ENCODE measurements at regions not wholly inside any gene's neighbourhood (a gene's known extent, or its start where the extent isn't known, plus 50 kb on each side); places are given as distances from the start of the nearest gene placed in this dataset.

- Histone ChIP-seq H3K9me2 (replicated peaks; ENCODE audit: control insufficient read depth, low read length) (no peaks in the 10 kb centered on the region), H3K27ac (ENCODE audit: low read depth, low read length) (no peak overlapping the region), H3K36me3 (ENCODE audit: control insufficient read depth, low read length) (no peaks in the 10 kb centered on the region), H3F3A (ENCODE audit: control insufficient read depth, insufficient read depth) (no peaks in the 10 kb centered on the region), H3K9me3 (ENCODE audit: control insufficient read depth, insufficient read depth, low read length) (no peaks in the 10 kb centered on the region), H3K79me2 (ENCODE audit: control insufficient read depth, low read length) (no peaks in the 10 kb centered on the region), H4K20me1 (ENCODE audit: control insufficient read depth, insufficient read depth, low read depth, low read length) (no peaks in the 10 kb centered on the region), H3K4me1 (ENCODE audit: control insufficient read depth, low read length) (no peaks in the 10 kb centered on the region), H3K4me2 (ENCODE audit: low read length) (no peak overlapping the region), H3K4me3 (ENCODE audit: low read length) (no peak overlapping the region), H3K27me3 (ENCODE audit: control insufficient read depth, low read length) (no peaks in the 10 kb centered on the region)
- no peak for TF ChIP-seq CTCF (IDR thresholded peaks at IDR 0.05; ENCODE audit: low read depth, low read length, poor library complexity, severe bottlenecking)
- no peak for TF ChIP-seq EZH2phosphoT487 (IDR thresholded peaks at IDR 0.05; ENCODE audit: borderline replicate concordance, low read length)
These were observed 219.2 kb upstream of the NFIA start for GRCh38 chr1:60863131-60863530.

GRCh38 chr1:60861961-60862567 lies 220.3 kb upstream of the NFIA start:
- H3F3A ChIP-seq (ENCODE audit: control insufficient read depth, insufficient read depth): no peaks in the 10 kb centered on the region
- no peaks in the 10 kb centered on the region for H3K36me3 ChIP-seq (ENCODE audit: control insufficient read depth, low read length)
- no peaks in the 10 kb centered on the region for H3K9me3 ChIP-seq (ENCODE audit: control insufficient read depth, insufficient read depth, low read length)
- H3K4me3 ChIP-seq (ENCODE audit: low read length): no peak overlapping the region
- no peaks in the 10 kb centered on the region for H3K9me2 ChIP-seq (replicated peaks; ENCODE audit: control insufficient read depth, low read length)
- no peaks in the 10 kb centered on the region for H3K27me3 ChIP-seq (ENCODE audit: control insufficient read depth, low read length)
- H3K4me1 ChIP-seq (ENCODE audit: control insufficient read depth, low read length): no peaks in the 10 kb centered on the region
- TF ChIP-seq EZH2phosphoT487 (IDR thresholded peaks at IDR 0.05; ENCODE audit: borderline replicate concordance, low read length) (no peak), CTCF (IDR thresholded peaks at IDR 0.05; ENCODE audit: low read depth, low read length, poor library complexity, severe bottlenecking) (no peak)
- H3K4me2 ChIP-seq (ENCODE audit: low read length): no peak overlapping the region
- H3K27ac ChIP-seq (ENCODE audit: low read depth, low read length): no peak overlapping the region
- H3K79me2 ChIP-seq (ENCODE audit: control insufficient read depth, low read length): no peaks in the 10 kb centered on the region
- H4K20me1 ChIP-seq (ENCODE audit: control insufficient read depth, insufficient read depth, low read depth, low read length): no peaks in the 10 kb centered on the region

- Histone ChIP-seq H4K20me1 (ENCODE audit: control insufficient read depth, insufficient read depth, low read depth, low read length) (no peaks in the 10 kb centered on the region), H3K27me3 (ENCODE audit: control insufficient read depth, low read length) (0 out of 2 replicates have a peak, but pooled peaks cover 2% of the 10 kb centered on the region), H3K9me3 (ENCODE audit: control insufficient read depth, insufficient read depth, low read length) (no peaks in the 10 kb centered on the region), H3K9me2 (replicated peaks; ENCODE audit: control insufficient read depth, low read length) (no peaks in the 10 kb centered on the region), H3K4me2 (ENCODE audit: low read length) (no peak overlapping the region), H3K79me2 (ENCODE audit: control insufficient read depth, low read length) (no peaks in the 10 kb centered on the region), H3K4me1 (ENCODE audit: control insufficient read depth, low read length) (no peaks in the 10 kb centered on the region), H3F3A (ENCODE audit: control insufficient read depth, insufficient read depth) (no peaks in the 10 kb centered on the region), H3K27ac (ENCODE audit: low read depth, low read length) (no peak overlapping the region), H3K36me3 (ENCODE audit: control insufficient read depth, low read length) (no peaks in the 10 kb centered on the region), H3K4me3 (ENCODE audit: low read length) (no peak overlapping the region)
- TF ChIP-seq CTCF (IDR thresholded peaks at IDR 0.05; ENCODE audit: low read depth, low read length, poor library complexity, severe bottlenecking) (no peak), EZH2phosphoT487 (IDR thresholded peaks at IDR 0.05; ENCODE audit: borderline replicate concordance, low read length) (no peak)
These were observed 223.2 kb upstream of the NFIA start for GRCh38 chr1:60859111-60859510.

Data from DOHH2 (cell line).